Smooth muscle cell (in vitro differentiated cells): ENCODE measurements at regions not wholly inside any gene's neighbourhood (a gene's known extent, or its start where the extent isn't known, plus 50 kb on each side); places are given as distances from the start of the nearest gene placed in this dataset.

Source experiments
- DNase-seq: peaks from one replicate; lab custom pipeline; 2025; ENCODE audit not compliant: unreplicated experiment; lab: John Stamatoyannopoulos, UW
- H2AFZ ChIP-seq: fragments of 200-600 bp; sonication (generic); 2 replicates; pipeline ENCODE4 v1.6.0; 2016; ENCODE audit warnings: antibody characterized with exemption, low read depth, mild to moderate bottlenecking
- H3F3A ChIP-seq: fragments of 200-600 bp; sonication (generic); 2 replicates; pipeline ENCODE4 v1.6.0; 2017; ENCODE audit warnings: antibody characterized with exemption, low read depth
- H3K27ac ChIP-seq: fragments of 200-600 bp; sonication (generic); 2 replicates; pipeline ENCODE4 v1.5.1; 2016; ENCODE audit warnings: low read depth, mild to moderate bottlenecking
- H3K27me3 ChIP-seq: fragments of 200-600 bp; sonication (generic); 2 replicates; pipeline ENCODE4 v1.6.1; 2016; ENCODE audit warnings: low read depth, mild to moderate bottlenecking
- H3K36me3 ChIP-seq: fragments of 200-600 bp; sonication (generic); 2 replicates; pipeline ENCODE4 v1.5.1; 2016; ENCODE audit warnings: low read depth
- H3K4me1 ChIP-seq: fragments of 200-600 bp; sonication (generic); 2 replicates; pipeline ENCODE4 v1.5.1; 2016; ENCODE audit warnings: low read depth
- H3K4me2 ChIP-seq: fragments of 200-600 bp; sonication (generic); 2 replicates; pipeline ENCODE4 v1.6.0; 2016; ENCODE audit warnings: mild to moderate bottlenecking
- H3K4me3 ChIP-seq: fragments of 200-600 bp; sonication (generic); 2 replicates; pipeline ENCODE4 v1.5.1; 2016; ENCODE audit warnings: mild to moderate bottlenecking
- H3K79me2 ChIP-seq: fragments of 200-600 bp; sonication (generic); 2 replicates; pipeline ENCODE4 v1.6.0; 2016; ENCODE audit warnings: low read depth, mild to moderate bottlenecking
- H3K9ac ChIP-seq: fragments of 200-600 bp; sonication (generic); 2 replicates; pipeline ENCODE4 v1.6.0; 2016; ENCODE audit warnings: low read depth
- H3K9me3 ChIP-seq: fragments of 200-600 bp; sonication (generic); replicated peaks from 2 replicates; pipeline ENCODE4 v1.5.1; 2016; ENCODE audit warnings: low read depth
- H4K20me1 ChIP-seq: fragments of 200-600 bp; sonication (generic); 2 replicates; pipeline ENCODE4 v1.6.0; 2016; ENCODE audit warnings: low read depth
- CTCF ChIP-seq: fragments of 200-600 bp; sonication (generic); IDR thresholded peaks from 2 replicates; pipeline ENCODE4 v1.5.1; 2017; ENCODE audit warnings: borderline replicate concordance, mild to moderate bottlenecking, antibody characterized with exemption; ENCODE audit not compliant: insufficient read depth, poor library complexity, severe bottlenecking
- WGBS: methylation state at CpG from one replicate; pipeline ENCODE4 v1.1.7; 2016; ENCODE audit warnings: low lambda C conversion rate; 5-methylcytosine and 5-hydroxymethylcytosine counted together

GRCh38 chr7:138378741-138379559, 81.1 kb upstream of the TRIM24 start:
- Histone ChIP-seq H3K36me3 (no peaks in the 10 kb centered on the region), H3F3A (no peaks in the 10 kb centered on the region), H3K27ac (no peak overlapping the region), H3K79me2 (no peaks in the 10 kb centered on the region), H3K4me1 (no peaks in the 10 kb centered on the region), H3K27me3 (no peaks in the 10 kb centered on the region), H3K4me2 (no peak overlapping the region), H3K9ac (no peak overlapping the region), H3K9me3 (no peaks in the 10 kb centered on the region), H4K20me1 (no peaks in the 10 kb centered on the region), H3K4me3 (no peak overlapping the region), H2AFZ (no peak overlapping the region)
- WGBS = 87% methylated on average over 12 of the region's 19 CpGs
- DNase-seq = no peak
- TF ChIP-seq CTCF = no peak

- no peak overlapping the region for H3K4me2 ChIP-seq
- no peak for TF ChIP-seq CTCF
- no peak overlapping the region for H2AFZ ChIP-seq
- H3K36me3 ChIP-seq = no peaks in the 10 kb centered on the region
- WGBS = 96% methylated on average over 2 of the region's 2 CpGs
- H3F3A ChIP-seq = no peaks in the 10 kb centered on the region
- H3K27me3 ChIP-seq = no peaks in the 10 kb centered on the region
- no peaks in the 10 kb centered on the region for H3K79me2 ChIP-seq
- no peak overlapping the region for H3K4me3 ChIP-seq
- H3K9me3 ChIP-seq = no peaks in the 10 kb centered on the region
- H4K20me1 ChIP-seq = no peaks in the 10 kb centered on the region
- DNase-seq = no peak
- H3K4me1 ChIP-seq = no peaks in the 10 kb centered on the region
- H3K27ac ChIP-seq = no peak overlapping the region
- no peak overlapping the region for H3K9ac ChIP-seq
Observed at GRCh38 chr7:138382862-138383565, 77.0 kb upstream of the TRIM24 start.

- Histone ChIP-seq H3K4me1 (no peaks in the 10 kb centered on the region), H3K36me3 (no peaks in the 10 kb centered on the region), H3K79me2 (no peaks in the 10 kb centered on the region), H4K20me1 (no peaks in the 10 kb centered on the region), H3K27me3 (no peaks in the 10 kb centered on the region), H3K9ac (no peak overlapping the region), H3K4me2 (no peak overlapping the region), H3K9me3 (no peaks in the 10 kb centered on the region), H3K27ac (no peak overlapping the region), H2AFZ (no peak overlapping the region), H3K4me3 (no peak overlapping the region), H3F3A (no peaks in the 10 kb centered on the region)
- DNase-seq = no peak
- no peak for TF ChIP-seq CTCF
- 97% methylated on average over 4 of the region's 4 CpGs for WGBS
Observed at GRCh38 chr7:138386821-138387220, 73.2 kb upstream of the TRIM24 start.
